ENCODE measurements at regions not wholly inside any gene's neighbourhood (a gene's known extent, or its start where the extent isn't known, plus 50 kb on each side); places are given as distances from the start of the nearest gene placed in this dataset.

DNA sequence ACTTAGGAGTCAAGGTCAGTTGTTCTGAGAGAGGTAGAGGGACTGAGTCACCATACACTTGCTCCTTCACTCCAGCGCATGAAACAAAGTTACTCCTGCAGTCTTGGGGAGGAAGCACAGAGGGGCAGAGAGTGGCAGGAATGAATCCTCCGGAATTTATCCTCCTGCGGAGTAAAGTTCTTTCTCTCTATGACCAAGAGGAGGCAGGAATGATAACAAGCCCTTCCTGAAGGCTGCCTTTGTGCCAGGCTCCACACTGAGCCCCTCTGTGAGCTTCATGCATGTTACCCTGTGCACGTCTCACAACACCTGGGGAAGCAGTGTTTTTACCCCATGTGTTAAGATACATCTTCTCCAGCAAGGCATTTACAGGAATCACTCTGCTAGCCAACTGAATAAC, 458.4 kb downstream of the KLF12 start:
- 100% methylated on average over 3 of the region's 4 CpGs for WGBS (ENCODE audit: insufficient coverage)
- H3K9me3 Mint-ChIP-seq: no peaks in the 10 kb centered on the region
- CTCF ChIA-PET: no interaction called here

DNA sequence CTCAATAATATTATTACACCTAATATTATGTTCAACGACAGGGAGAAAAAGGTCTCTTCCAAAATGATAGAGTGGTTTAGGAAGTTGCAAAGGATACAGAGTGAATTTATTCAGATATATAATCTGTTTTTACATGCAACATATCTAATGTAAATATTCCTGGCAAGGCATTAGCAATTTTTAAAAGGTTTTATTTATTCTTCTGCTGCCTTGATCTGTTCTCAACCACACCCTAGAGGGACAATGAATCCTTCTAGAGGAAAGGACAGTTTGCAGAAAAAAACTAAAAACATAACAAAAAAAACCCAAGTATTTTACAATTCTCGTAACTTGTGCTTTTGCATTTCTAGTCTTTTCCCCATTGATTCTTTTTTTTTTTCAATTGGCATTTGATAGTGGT, 459.6 kb downstream of the KLF12 start:
- H3K9me3 Mint-ChIP-seq: no peaks in the 10 kb centered on the region

More for the DNA sequence above, 458.4 kb downstream of the KLF12 start:
- no peak for DNase-seq
- no peaks in the 10 kb centered on the region for H3K4me1 Mint-ChIP-seq
- no peaks in the 10 kb centered on the region for H3K36me3 ChIP-seq (ENCODE audit: control insufficient read depth in 2 of 2, extremely low read depth in 1 of 2, insufficient read depth in 1 of 2, low read length in 1 of 2)
- H3K27ac Mint-ChIP-seq: no peak overlapping the region
- H3K27me3 Mint-ChIP-seq: no peaks in the 10 kb centered on the region
- H3K36me3 Mint-ChIP-seq: peaks cover 5% of the 10 kb centered on the region
- no peaks in the 10 kb centered on the region for H3K4me1 ChIP-seq (ENCODE audit: control insufficient read depth in 1 of 2, extremely low read depth in 1 of 2, insufficient read depth in 2 of 2, low read length in 2 of 2)
- H3K4me3 Mint-ChIP-seq: no peak overlapping the region
- H3K27ac ChIP-seq (ENCODE audit: low read length): no peak overlapping the region
- no peaks in the 10 kb centered on the region for H3K9me3 ChIP-seq
- POLR2A ChIA-PET: no interaction called here
- H3K4me3 ChIP-seq (ENCODE audit: control insufficient read depth in 1 of 2, extremely low read depth in 1 of 2, low read length in 1 of 2): no peak overlapping the region
- no peaks in the 10 kb centered on the region for H3K27me3 ChIP-seq (replicated peaks in 1 of 2; ENCODE audit: control insufficient read depth in 2 of 2, extremely low read depth in 1 of 2, insufficient read depth in 2 of 2, low read length in 1 of 2)
- ATAC-seq (replicated peaks in 1 of 4): no peak

DNA sequence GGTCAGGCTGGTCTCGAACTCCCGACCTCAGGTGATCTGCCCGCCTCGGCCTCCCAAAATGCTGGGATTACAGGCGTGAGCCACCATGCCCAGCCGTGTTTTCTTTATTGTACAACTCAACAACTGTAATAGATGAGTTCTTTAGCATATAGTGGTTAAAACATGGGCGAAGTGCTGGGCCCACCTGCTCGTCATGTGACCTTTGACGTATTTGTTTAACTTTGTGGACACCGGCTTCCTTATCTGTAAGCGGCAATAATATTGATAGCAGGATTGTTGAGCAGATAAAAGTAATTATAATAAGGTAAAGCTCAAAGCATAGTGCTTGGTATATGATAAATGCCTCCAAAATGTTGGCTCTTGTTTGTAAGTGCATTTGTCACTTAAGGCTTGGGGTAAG, 460.3 kb downstream of the KLF12 start:
- Mint-ChIP-seq H3K27ac (no peak overlapping the region), H3K4me1 (no peaks in the 10 kb centered on the region), H3K9me3 (peaks cover 0 to 3% (median 0%) of the 10 kb centered on the region in 3 donors), H3K27me3 (no peaks in the 10 kb centered on the region), H3K36me3 (no peaks in the 10 kb centered on the region), H3K4me3 (no peak overlapping the region)
- H3K27me3 ChIP-seq (replicated peaks in 1 of 2; ENCODE audit: control insufficient read depth in 2 of 2, extremely low read depth in 1 of 2, insufficient read depth in 2 of 2, low read length in 1 of 2): no peaks in the 10 kb centered on the region
- no peaks in the 10 kb centered on the region for H3K36me3 ChIP-seq (ENCODE audit: control insufficient read depth in 2 of 2, extremely low read depth in 1 of 2, insufficient read depth in 1 of 2, low read length in 1 of 2)
- ATAC-seq (replicated peaks in 1 of 4): no peak
- no peak overlapping the region for H3K27ac ChIP-seq (ENCODE audit: low read length)
- H3K9me3 ChIP-seq: no peaks in the 10 kb centered on the region
- no peak for DNase-seq
- POLR2A ChIA-PET: no interaction called here
- H3K4me1 ChIP-seq (ENCODE audit: control insufficient read depth in 1 of 2, extremely low read depth in 1 of 2, insufficient read depth in 2 of 2, low read length in 2 of 2): no peaks in the 10 kb centered on the region
- CTCF ChIA-PET: no interaction called here
- 98% methylated on average over 7 of the region's 11 CpGs for WGBS (ENCODE audit: insufficient coverage)
- H3K4me3 ChIP-seq (ENCODE audit: control insufficient read depth in 1 of 2, extremely low read depth in 1 of 2, low read length in 1 of 2): no peak overlapping the region

More for the DNA sequence above, 459.6 kb downstream of the KLF12 start:
- ChIA-PET CTCF (no interaction called here), POLR2A (no interaction called here)
- ATAC-seq (replicated peaks in 1 of 4): no peak
- H3K27me3 Mint-ChIP-seq: no peaks in the 10 kb centered on the region
- H3K4me1 Mint-ChIP-seq: no peaks in the 10 kb centered on the region
- no peaks in the 10 kb centered on the region for H3K27me3 ChIP-seq (replicated peaks in 1 of 2; ENCODE audit: control insufficient read depth in 2 of 2, extremely low read depth in 1 of 2, insufficient read depth in 2 of 2, low read length in 1 of 2)
- no CpG with 5 or more reads among the region's 2 CpGs for WGBS (ENCODE audit: insufficient coverage)
- no peaks in the 10 kb centered on the region for H3K36me3 ChIP-seq (ENCODE audit: control insufficient read depth in 2 of 2, extremely low read depth in 1 of 2, insufficient read depth in 1 of 2, low read length in 1 of 2)
- no peak for DNase-seq
- no peaks in the 10 kb centered on the region for H3K4me1 ChIP-seq (ENCODE audit: control insufficient read depth in 1 of 2, extremely low read depth in 1 of 2, insufficient read depth in 2 of 2, low read length in 2 of 2)
- no peak overlapping the region for H3K27ac Mint-ChIP-seq
- H3K9me3 ChIP-seq: no peaks in the 10 kb centered on the region
- H3K4me3 ChIP-seq (ENCODE audit: control insufficient read depth in 1 of 2, extremely low read depth in 1 of 2, low read length in 1 of 2): no peak overlapping the region
- H3K4me3 Mint-ChIP-seq: no peak overlapping the region
- H3K36me3 Mint-ChIP-seq: no peaks in the 10 kb centered on the region
- H3K27ac ChIP-seq (ENCODE audit: low read length): no peak overlapping the region

DNA sequence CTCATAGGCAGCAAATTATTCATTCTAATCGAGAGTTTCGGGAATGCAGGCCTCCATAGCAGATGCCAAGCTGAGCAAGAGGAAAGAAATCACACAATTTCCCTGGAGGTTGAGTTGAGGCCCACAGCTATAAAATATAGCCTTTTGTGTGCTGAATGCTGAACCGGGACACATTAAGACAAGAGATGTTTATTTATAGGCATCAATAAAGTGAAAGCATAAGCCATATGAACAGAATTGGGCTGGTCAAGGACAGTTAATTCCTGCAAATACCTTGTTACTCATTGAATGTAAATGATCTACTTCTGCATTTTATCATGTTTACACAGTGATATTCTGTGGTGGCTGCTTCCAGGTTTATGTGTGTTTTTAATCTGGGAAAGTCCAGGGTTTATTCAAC, 461.7 kb downstream of the KLF12 start:
- Mint-ChIP-seq H3K9me3 (peaks cover 0 to 4% (median 0%) of the 10 kb centered on the region in 3 donors), H3K27me3 (no peaks in the 10 kb centered on the region)

DNA sequence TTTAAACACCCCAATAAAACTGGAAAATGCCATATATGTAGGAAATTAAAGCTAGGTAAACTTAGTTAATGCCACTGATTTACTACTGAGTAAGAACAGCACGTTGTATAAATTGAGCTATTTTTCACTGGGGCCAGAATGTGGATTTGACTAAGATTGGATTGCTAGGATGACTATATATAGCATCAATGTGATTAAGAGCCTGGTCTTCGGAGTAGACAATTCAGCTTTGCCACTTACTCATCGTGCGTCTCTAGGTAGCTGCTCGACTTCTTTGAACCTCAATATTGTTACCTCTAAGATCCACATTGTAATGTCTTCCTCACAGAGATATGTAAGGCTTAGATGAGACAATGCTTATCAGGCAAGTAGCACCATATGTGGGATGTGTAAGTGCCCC, 462.5 kb downstream of the KLF12 start:
- Mint-ChIP-seq H3K4me3 (no peak overlapping the region), H3K4me1 (no peaks in the 10 kb centered on the region), H3K27ac (no peak overlapping the region), H3K27me3 (no peaks in the 10 kb centered on the region), H3K9me3 (peaks cover 0 to 4% (median 0%) of the 10 kb centered on the region in 3 donors), H3K36me3 (no peaks in the 10 kb centered on the region)
- ChIA-PET POLR2A (interaction anchor here (0.6 kb wide), 2 partner anchors 92 to 502 kb away, joined by 3 to 4 read pairs; no protein-coding TSS in a partner anchor), CTCF (interaction anchor here in 1 of 2 donors (0.6 kb wide), 1 partner anchor 1012 kb away, joined by 4 read pairs; no protein-coding TSS in a partner anchor)
- Histone ChIP-seq H3K27me3 (replicated peaks in 1 of 2; ENCODE audit: control insufficient read depth in 2 of 2, extremely low read depth in 1 of 2, insufficient read depth in 2 of 2, low read length in 1 of 2) (no peaks in the 10 kb centered on the region), H3K9me3 (no peaks in the 10 kb centered on the region), H3K4me3 (ENCODE audit: control insufficient read depth in 1 of 2, extremely low read depth in 1 of 2, low read length in 1 of 2) (no peak overlapping the region), H3K27ac (ENCODE audit: low read length) (no peak overlapping the region), H3K36me3 (ENCODE audit: control insufficient read depth in 2 of 2, extremely low read depth in 1 of 2, insufficient read depth in 1 of 2, low read length in 1 of 2) (peaks cover 0 to 4% of the 10 kb centered on the region in 2 donors), H3K4me1 (ENCODE audit: control insufficient read depth in 1 of 2, extremely low read depth in 1 of 2, insufficient read depth in 2 of 2, low read length in 2 of 2) (no peaks in the 10 kb centered on the region)
- no peak for ATAC-seq (replicated peaks in 1 of 4)
- 100% methylated on average over 1 of the region's 5 CpGs for WGBS (ENCODE audit: insufficient coverage)
- no peak for DNase-seq

More for the DNA sequence above, 461.7 kb downstream of the KLF12 start:
- Histone ChIP-seq H3K36me3 (ENCODE audit: control insufficient read depth in 2 of 2, extremely low read depth in 1 of 2, insufficient read depth in 1 of 2, low read length in 1 of 2) (peaks cover 0 to 4% of the 10 kb centered on the region in 2 donors), H3K9me3 (no peaks in the 10 kb centered on the region), H3K4me3 (ENCODE audit: control insufficient read depth in 1 of 2, extremely low read depth in 1 of 2, low read length in 1 of 2) (no peak overlapping the region), H3K4me1 (ENCODE audit: control insufficient read depth in 1 of 2, extremely low read depth in 1 of 2, insufficient read depth in 2 of 2, low read length in 2 of 2) (no peaks in the 10 kb centered on the region), H3K27me3 (replicated peaks in 1 of 2; ENCODE audit: control insufficient read depth in 2 of 2, extremely low read depth in 1 of 2, insufficient read depth in 2 of 2, low read length in 1 of 2) (no peaks in the 10 kb centered on the region), H3K27ac (ENCODE audit: low read length) (no peak overlapping the region)
- DNase-seq (no peak), ATAC-seq (replicated peaks in 1 of 4) (no peak)
- H3K4me3 Mint-ChIP-seq: no peak overlapping the region
- H3K36me3 Mint-ChIP-seq: no peaks in the 10 kb centered on the region
- 45% methylated on average over 2 of the region's 3 CpGs for WGBS (ENCODE audit: insufficient coverage)
- H3K4me1 Mint-ChIP-seq: no peaks in the 10 kb centered on the region
- no peak overlapping the region for H3K27ac Mint-ChIP-seq
- POLR2A ChIA-PET: interaction anchor here in 1 of 2 donors (0.6 kb wide), 1 partner anchor 92 kb away, joined by 4 read pairs; no protein-coding TSS in a partner anchor
- CTCF ChIA-PET: no interaction called here

DNA sequence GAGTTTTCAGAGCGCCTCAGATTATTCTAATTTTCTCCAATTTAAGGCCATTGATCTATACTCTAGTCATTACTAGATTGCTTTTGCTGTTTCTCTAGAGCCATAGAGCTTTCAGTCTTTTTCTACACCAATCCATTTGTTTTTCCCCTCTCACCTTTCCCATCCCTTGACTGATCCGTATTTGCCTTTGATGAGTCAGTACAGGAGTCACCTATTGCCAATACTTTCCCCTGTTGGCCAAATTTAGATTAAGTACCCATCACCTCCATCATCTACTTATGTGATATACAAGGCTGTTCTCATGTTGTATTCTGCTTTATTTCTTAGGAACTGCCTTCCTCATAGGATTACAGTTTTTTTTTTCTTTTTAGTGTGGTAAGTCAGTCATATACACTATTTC, 463.2 kb downstream of the KLF12 start:
- H3K27ac ChIP-seq (ENCODE audit: low read length): no peak overlapping the region
- no CpG with 5 or more reads among the region's 2 CpGs for WGBS (ENCODE audit: insufficient coverage)
- ATAC-seq (replicated peaks in 1 of 4) (no peak), DNase-seq (no peak)
- H3K27me3 ChIP-seq (replicated peaks in 1 of 2; ENCODE audit: control insufficient read depth in 2 of 2, extremely low read depth in 1 of 2, insufficient read depth in 2 of 2, low read length in 1 of 2): no peaks in the 10 kb centered on the region
- Mint-ChIP-seq H3K4me1 (no peaks in the 10 kb centered on the region), H3K27ac (no peak overlapping the region), H3K36me3 (no peaks in the 10 kb centered on the region), H3K4me3 (no peak overlapping the region), H3K9me3 (peaks cover 0 to 4% (median 0%) of the 10 kb centered on the region in 3 donors), H3K27me3 (no peaks in the 10 kb centered on the region)
- POLR2A ChIA-PET: no interaction called here
- no peaks in the 10 kb centered on the region for H3K4me1 ChIP-seq (ENCODE audit: control insufficient read depth in 1 of 2, extremely low read depth in 1 of 2, insufficient read depth in 2 of 2, low read length in 2 of 2)
- CTCF ChIA-PET: interaction anchor here in 1 of 2 donors (0.6 kb wide), 1 partner anchor 1011 kb away, joined by 4 read pairs; no protein-coding TSS in a partner anchor
- no peak overlapping the region for H3K4me3 ChIP-seq (ENCODE audit: control insufficient read depth in 1 of 2, extremely low read depth in 1 of 2, low read length in 1 of 2)
- H3K9me3 ChIP-seq: no peaks in the 10 kb centered on the region
- peaks cover 0 to 4% of the 10 kb centered on the region in 2 donors for H3K36me3 ChIP-seq (ENCODE audit: control insufficient read depth in 2 of 2, extremely low read depth in 1 of 2, insufficient read depth in 1 of 2, low read length in 1 of 2)

DNA sequence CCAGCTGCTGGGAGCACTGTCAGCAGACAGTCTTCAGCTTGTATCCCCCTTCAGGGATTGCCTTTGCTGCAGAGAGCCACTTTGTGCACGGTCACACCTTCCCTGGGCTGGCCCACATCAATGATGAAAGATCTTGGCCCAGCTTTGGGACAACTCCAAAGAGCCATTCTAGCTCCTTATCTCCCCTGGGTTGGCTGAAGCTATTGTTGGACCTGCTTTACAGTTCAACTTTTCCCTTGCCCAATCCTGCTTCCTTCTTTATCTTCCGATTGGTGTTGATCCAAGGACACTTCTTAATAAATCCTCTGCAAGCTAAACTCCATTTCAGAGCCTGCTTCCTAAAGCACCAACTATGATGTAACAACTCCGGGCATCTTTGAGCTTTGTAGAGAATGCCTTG, 466.4 kb downstream of the KLF12 start:
- CTCF ChIA-PET: no interaction called here
- H3K27me3 Mint-ChIP-seq: no peaks in the 10 kb centered on the region
- no peak overlapping the region for H3K27ac Mint-ChIP-seq

More for the DNA sequence above, 466.4 kb downstream of the KLF12 start:
- Histone ChIP-seq H3K4me3 (ENCODE audit: control insufficient read depth in 1 of 2, extremely low read depth in 1 of 2, low read length in 1 of 2) (no peak overlapping the region), H3K27ac (ENCODE audit: low read length) (no peak overlapping the region), H3K4me1 (ENCODE audit: control insufficient read depth in 1 of 2, extremely low read depth in 1 of 2, insufficient read depth in 2 of 2, low read length in 2 of 2) (no peaks in the 10 kb centered on the region), H3K27me3 (replicated peaks in 1 of 2; ENCODE audit: control insufficient read depth in 2 of 2, extremely low read depth in 1 of 2, insufficient read depth in 2 of 2, low read length in 1 of 2) (no peaks in the 10 kb centered on the region), H3K9me3 (no peaks in the 10 kb centered on the region), H3K36me3 (ENCODE audit: control insufficient read depth in 2 of 2, extremely low read depth in 1 of 2, insufficient read depth in 1 of 2, low read length in 1 of 2) (peaks cover 0 to 4% of the 10 kb centered on the region in 2 donors)
- POLR2A ChIA-PET: no interaction called here
- DNase-seq: no peak
- ATAC-seq (replicated peaks in 1 of 4): no peak
- Mint-ChIP-seq H3K36me3 (no peaks in the 10 kb centered on the region), H3K4me1 (peaks cover 0 to under 1% (median under 1%) of the 10 kb centered on the region in 3 donors), H3K9me3 (peaks cover 0 to 4% (median 0%) of the 10 kb centered on the region in 3 donors), H3K4me3 (no peak overlapping the region)
- WGBS (ENCODE audit: insufficient coverage): 100% methylated on average over 2 of the region's 3 CpGs

Data from T-cell (primary cell).